ENCODE measurements at regions not wholly inside any gene's neighbourhood (a gene's known extent, or its start where the extent isn't known, plus 50 kb on each side); places are given as distances from the start of the nearest gene placed in this dataset.
"Not testable (repeated sequence)": the region's sequence is repeated elsewhere in the genome, so short reads cannot be mapped to it uniquely, and the experiment has no call there.

- Histone ChIP-seq H3K9me3 (ENCODE audit: control insufficient read depth, insufficient read depth, low read length) (no peaks in the 10 kb centered on the region), H3K27me3 (ENCODE audit: control insufficient read depth, insufficient read depth, low read length) (no peaks in the 10 kb centered on the region), H3K27ac (ENCODE audit: low read length) (no peak overlapping the region), H3K36me3 (ENCODE audit: control insufficient read depth, insufficient read depth, low read length) (no peaks in the 10 kb centered on the region), H3K4me1 (ENCODE audit: control insufficient read depth, insufficient read depth, low read length) (no peaks in the 10 kb centered on the region), H3K4me3 (ENCODE audit: low read length) (no peak overlapping the region)
- no peaks in the 10 kb centered on the region for H3K4me1 Mint-ChIP-seq
- WGBS (ENCODE audit: insufficient coverage): 34% methylated on average over 2 of the region's 3 CpGs
- no peak for DNase-seq
- no peak for ATAC-seq
- no peak overlapping the region for H3K4me3 Mint-ChIP-seq
- no peak for TF ChIP-seq CTCF (IDR thresholded peaks at IDR 0.05)
- no peaks in the 10 kb centered on the region for H3K27me3 Mint-ChIP-seq (ENCODE audit: low read depth in 2 of 2)
- no peak overlapping the region for H3K27ac Mint-ChIP-seq
- intact Hi-C loops (cut with micrococcal nuclease): no loop called here
- H3K9me3 Mint-ChIP-seq: peaks cover 3 to 8% of the 10 kb centered on the region in 2 donors
- H3K36me3 Mint-ChIP-seq: no peaks in the 10 kb centered on the region
These were observed 470.6 kb upstream of the GALNTL6 start for GRCh38 chr4:171342646-171343045.

- no peak overlapping the region for H3K27ac Mint-ChIP-seq
- intact Hi-C loops (cut with micrococcal nuclease): no loop called here
- H3K27ac ChIP-seq (ENCODE audit: low read length): no peak overlapping the region
- H3K36me3 ChIP-seq (ENCODE audit: control insufficient read depth, insufficient read depth, low read length): no peaks in the 10 kb centered on the region
- H3K9me3 ChIP-seq (ENCODE audit: control insufficient read depth, insufficient read depth, low read length): no peaks in the 10 kb centered on the region
- no peaks in the 10 kb centered on the region for H3K4me1 Mint-ChIP-seq
- no peaks in the 10 kb centered on the region for H3K4me1 ChIP-seq (ENCODE audit: control insufficient read depth, insufficient read depth, low read length)
- ATAC-seq (no peak), DNase-seq (no peak)
- no peaks in the 10 kb centered on the region for H3K27me3 ChIP-seq (ENCODE audit: control insufficient read depth, insufficient read depth, low read length)
- TF ChIP-seq CTCF (IDR thresholded peaks at IDR 0.05): no peak
- H3K9me3 Mint-ChIP-seq: peaks cover 3 to 5% of the 10 kb centered on the region in 2 donors
- no peaks in the 10 kb centered on the region for H3K27me3 Mint-ChIP-seq (ENCODE audit: low read depth in 2 of 2)
- H3K4me3 ChIP-seq (ENCODE audit: low read length): no peak overlapping the region
- 89% methylated on average over 6 of the region's 6 CpGs for WGBS (ENCODE audit: insufficient coverage)
- H3K4me3 Mint-ChIP-seq: no peak overlapping the region
- no peaks in the 10 kb centered on the region for H3K36me3 Mint-ChIP-seq
These were observed 472.9 kb upstream of the GALNTL6 start for GRCh38 chr4:171340258-171340657.

- intact Hi-C loops (cut with micrococcal nuclease): no loop called here
- peaks cover 4% of the 10 kb centered on the region for H3K9me3 ChIP-seq (ENCODE audit: control insufficient read depth, insufficient read depth, low read length)
- Mint-ChIP-seq H3K27me3 (ENCODE audit: low read depth in 2 of 2) (no peaks in the 10 kb centered on the region), H3K4me1 (no peaks in the 10 kb centered on the region), H3K36me3 (peaks cover 7% of the 10 kb centered on the region), H3K27ac (no peak overlapping the region), H3K9me3 (peaks cover 12 to 23% of the 10 kb centered on the region in 2 donors), H3K4me3 (no peak overlapping the region)
- H3K4me1 ChIP-seq (ENCODE audit: control insufficient read depth, insufficient read depth, low read length): no peaks in the 10 kb centered on the region
- no peak for ATAC-seq
- TF ChIP-seq CTCF (IDR thresholded peaks at IDR 0.05): no peak
- DNase-seq: no peak
- no peak overlapping the region for H3K4me3 ChIP-seq (ENCODE audit: low read length)
- no peaks in the 10 kb centered on the region for H3K36me3 ChIP-seq (ENCODE audit: control insufficient read depth, insufficient read depth, low read length)
- H3K27ac ChIP-seq (ENCODE audit: low read length): no peak overlapping the region
- WGBS (ENCODE audit: insufficient coverage): 78% methylated on average over 4 of the region's 4 CpGs
- H3K27me3 ChIP-seq (ENCODE audit: control insufficient read depth, insufficient read depth, low read length): no peaks in the 10 kb centered on the region
These were observed 478.7 kb upstream of the GALNTL6 start for GRCh38 chr4:171334549-171334948.

GRCh38 chr4:171308661-171309060 lies 504.5 kb upstream of the GALNTL6 start:
- Histone ChIP-seq H3K9me3 (ENCODE audit: control insufficient read depth, insufficient read depth, low read length) (no peaks in the 10 kb centered on the region), H3K27me3 (ENCODE audit: control insufficient read depth, insufficient read depth, low read length) (no peaks in the 10 kb centered on the region), H3K27ac (ENCODE audit: low read length) (no peak overlapping the region), H3K4me1 (ENCODE audit: control insufficient read depth, insufficient read depth, low read length) (no peaks in the 10 kb centered on the region), H3K4me3 (ENCODE audit: low read length) (no peak overlapping the region), H3K36me3 (ENCODE audit: control insufficient read depth, insufficient read depth, low read length) (no peaks in the 10 kb centered on the region)
- peaks cover 17 to 20% of the 10 kb centered on the region in 2 donors for H3K9me3 Mint-ChIP-seq
- H3K4me1 Mint-ChIP-seq: no peaks in the 10 kb centered on the region
- H3K27ac Mint-ChIP-seq: no peak overlapping the region
- no peak for TF ChIP-seq CTCF (IDR thresholded peaks at IDR 0.05)
- no peaks in the 10 kb centered on the region for H3K36me3 Mint-ChIP-seq
- intact Hi-C loops (cut with micrococcal nuclease): no loop called here
- ATAC-seq: no peak
- no peak overlapping the region for H3K4me3 Mint-ChIP-seq
- H3K27me3 Mint-ChIP-seq (ENCODE audit: low read depth in 2 of 2): no peaks in the 10 kb centered on the region
- no peak for DNase-seq

GRCh38 chr4:171298048-171298718 lies 515.0 kb upstream of the GALNTL6 start:
- H3K27me3 ChIP-seq (ENCODE audit: control insufficient read depth, insufficient read depth, low read length); DNase-seq; H3K4me3 Mint-ChIP-seq; H3K36me3 ChIP-seq (ENCODE audit: control insufficient read depth, insufficient read depth, low read length); H3K27me3 Mint-ChIP-seq (ENCODE audit: low read depth in 2 of 2); ATAC-seq; intact Hi-C loops (cut with micrococcal nuclease); H3K27ac Mint-ChIP-seq; H3K4me1 Mint-ChIP-seq; H3K4me3 ChIP-seq (ENCODE audit: low read length); H3K4me1 ChIP-seq (ENCODE audit: control insufficient read depth, insufficient read depth, low read length); H3K27ac ChIP-seq (ENCODE audit: low read length); H3K36me3 Mint-ChIP-seq; H3K9me3 ChIP-seq (ENCODE audit: control insufficient read depth, insufficient read depth, low read length): not testable (repeated sequence)
- 93% methylated on average over 52 of the region's 52 CpGs for WGBS (ENCODE audit: insufficient coverage)
- H3K9me3 Mint-ChIP-seq: peaks cover 9 to 22% of the 10 kb centered on the region in 2 donors
